ENCODE measurements at regions not wholly inside any gene's neighbourhood (a gene's known extent, or its start where the extent isn't known, plus 50 kb on each side); places are given as distances from the start of the nearest gene placed in this dataset.

GRCh38 chr5:148905541-148905940 lies 79.1 kb downstream of the ADRB2 start:
- H3K27ac Mint-ChIP-seq: no peak overlapping the region
- DNase-seq: no peak
- H3K27me3 Mint-ChIP-seq: peaks cover 6% of the 10 kb centered on the region
- H3K36me3 Mint-ChIP-seq (ENCODE audit: low read depth): no peaks in the 10 kb centered on the region
- H3K4me1 Mint-ChIP-seq: peaks cover 4% of the 10 kb centered on the region
- POLR2A ChIA-PET: interaction anchor here (0.6 kb wide), 1 partner anchor 82 kb away, joined by 4 read pairs; no protein-coding TSS in a partner anchor
- CTCF ChIA-PET: no interaction called here
- H3K9me3 Mint-ChIP-seq: no peaks in the 10 kb centered on the region
- no peak overlapping the region for H3K4me3 Mint-ChIP-seq

- CTCF ChIA-PET: no interaction called here
- no peak overlapping the region for H3K27ac Mint-ChIP-seq
- H3K27me3 Mint-ChIP-seq: peaks cover 6% of the 10 kb centered on the region
- no peaks in the 10 kb centered on the region for H3K9me3 Mint-ChIP-seq
- no peak for DNase-seq
- no peak overlapping the region for H3K4me3 Mint-ChIP-seq
- no peaks in the 10 kb centered on the region for H3K36me3 Mint-ChIP-seq (ENCODE audit: low read depth)
- POLR2A ChIA-PET: no interaction called here
- peaks cover 9% of the 10 kb centered on the region for H3K4me1 Mint-ChIP-seq
Measured at GRCh38 chr5:148906968-148907367, 80.6 kb downstream of the ADRB2 start.

- Mint-ChIP-seq H3K4me1 (peaks cover 9% of the 10 kb centered on the region), H3K36me3 (ENCODE audit: low read depth) (no peaks in the 10 kb centered on the region), H3K9me3 (no peaks in the 10 kb centered on the region), H3K4me3 (no peak overlapping the region), H3K27me3 (peaks cover 6% of the 10 kb centered on the region), H3K27ac (no peak overlapping the region)
- DNase-seq: no peak
- ChIA-PET POLR2A (no interaction called here), CTCF (no interaction called here)
Measured at GRCh38 chr5:148909040-148909439, 82.6 kb downstream of the ADRB2 start.

- H3K36me3 Mint-ChIP-seq (ENCODE audit: low read depth): no peaks in the 10 kb centered on the region
- no peak overlapping the region for H3K27ac Mint-ChIP-seq
- peaks cover 9% of the 10 kb centered on the region for H3K4me1 Mint-ChIP-seq
- DNase-seq: no peak
- H3K27me3 Mint-ChIP-seq: peaks cover 6% of the 10 kb centered on the region
- H3K4me3 Mint-ChIP-seq: no peak overlapping the region
- no peaks in the 10 kb centered on the region for H3K9me3 Mint-ChIP-seq
- ChIA-PET POLR2A (no interaction called here), CTCF (no interaction called here)
Measured at GRCh38 chr5:148909766-148910165, 83.4 kb downstream of the ADRB2 start.

- no peak overlapping the region for H3K4me3 Mint-ChIP-seq
- H3K27ac Mint-ChIP-seq: no peak overlapping the region
Measured at GRCh38 chr5:148910216-148910615, 83.8 kb downstream of the ADRB2 start.

GRCh38 chr5:148910686-148911361 lies 84.4 kb downstream of the ADRB2 start:
- peaks cover 9% of the 10 kb centered on the region for H3K4me1 Mint-ChIP-seq
- no peak for DNase-seq
- H3K9me3 Mint-ChIP-seq: no peaks in the 10 kb centered on the region
- no peak overlapping the region for H3K27ac Mint-ChIP-seq
- peaks cover 6% of the 10 kb centered on the region for H3K27me3 Mint-ChIP-seq
- CTCF ChIA-PET: no interaction called here
- H3K4me3 Mint-ChIP-seq: no peak overlapping the region
- no peaks in the 10 kb centered on the region for H3K36me3 Mint-ChIP-seq (ENCODE audit: low read depth)
- POLR2A ChIA-PET: no interaction called here

More at GRCh38 chr5:148910216-148910615, 83.8 kb downstream of the ADRB2 start:
- DNase-seq: no peak
- H3K27me3 Mint-ChIP-seq: peaks cover 6% of the 10 kb centered on the region
- H3K36me3 Mint-ChIP-seq (ENCODE audit: low read depth): no peaks in the 10 kb centered on the region
- no peaks in the 10 kb centered on the region for H3K9me3 Mint-ChIP-seq
- ChIA-PET POLR2A (no interaction called here), CTCF (no interaction called here)
- H3K4me1 Mint-ChIP-seq: peaks cover 9% of the 10 kb centered on the region

GRCh38 chr5:148911386-148911785 lies 85.0 kb downstream of the ADRB2 start:
- Mint-ChIP-seq H3K27me3 (peaks cover 6% of the 10 kb centered on the region), H3K9me3 (no peaks in the 10 kb centered on the region), H3K4me1 (peaks cover 9% of the 10 kb centered on the region), H3K36me3 (ENCODE audit: low read depth) (no peaks in the 10 kb centered on the region), H3K4me3 (no peak overlapping the region), H3K27ac (no peak overlapping the region)
- CTCF ChIA-PET: no interaction called here
- no peak for DNase-seq
- POLR2A ChIA-PET: no interaction called here

- DNase-seq: no peak
- Mint-ChIP-seq H3K27me3 (peaks cover 5% of the 10 kb centered on the region), H3K36me3 (ENCODE audit: low read depth) (no peaks in the 10 kb centered on the region), H3K27ac (no peak overlapping the region), H3K9me3 (no peaks in the 10 kb centered on the region), H3K4me3 (no peak overlapping the region), H3K4me1 (peaks cover 9% of the 10 kb centered on the region)
- ChIA-PET POLR2A (no interaction called here), CTCF (no interaction called here)
Measured at GRCh38 chr5:148912146-148912545, 85.7 kb downstream of the ADRB2 start.

GRCh38 chr5:148912714-148913398 lies 86.4 kb downstream of the ADRB2 start:
- CTCF ChIA-PET: no interaction called here
- POLR2A ChIA-PET: no interaction called here

GRCh38 chr5:148913493-148913892 lies 87.1 kb downstream of the ADRB2 start:
- Mint-ChIP-seq H3K9me3 (no peaks in the 10 kb centered on the region), H3K27me3 (peaks cover 6% of the 10 kb centered on the region), H3K4me1 (peaks cover 9% of the 10 kb centered on the region), H3K4me3 (no peak overlapping the region), H3K27ac (no peak overlapping the region), H3K36me3 (ENCODE audit: low read depth) (no peaks in the 10 kb centered on the region)
- ChIA-PET POLR2A (no interaction called here), CTCF (interaction anchor here (0.9 kb wide), 1 partner anchor 44 kb away, joined by 4 read pairs; no protein-coding TSS in a partner anchor)
- no peak for DNase-seq

More at GRCh38 chr5:148912714-148913398, 86.4 kb downstream of the ADRB2 start:
- Mint-ChIP-seq H3K27me3 (peaks cover 6% of the 10 kb centered on the region), H3K36me3 (ENCODE audit: low read depth) (no peaks in the 10 kb centered on the region), H3K27ac (peak overlapping the region; percentile 14), H3K4me1 (peaks cover 9% of the 10 kb centered on the region), H3K9me3 (no peaks in the 10 kb centered on the region), H3K4me3 (no peak overlapping the region)
- no peak for DNase-seq

GRCh38 chr5:148913985-148914431 lies 87.6 kb downstream of the ADRB2 start:
- H3K27me3 Mint-ChIP-seq: peaks cover 10% of the 10 kb centered on the region

GRCh38 chr5:148915224-148915817 lies 88.9 kb downstream of the ADRB2 start:
- CTCF ChIA-PET: interaction anchor here (1.4 to 1.6 kb wide), 2 partner anchors 12 to 184 kb away, joined by 3 to 4 read pairs; no protein-coding TSS in a partner anchor

More at GRCh38 chr5:148913985-148914431, 87.6 kb downstream of the ADRB2 start:
- no peak for DNase-seq
- H3K4me1 Mint-ChIP-seq: peaks cover 9% of the 10 kb centered on the region
- no peak overlapping the region for H3K27ac Mint-ChIP-seq
- H3K36me3 Mint-ChIP-seq (ENCODE audit: low read depth): no peaks in the 10 kb centered on the region
- H3K9me3 Mint-ChIP-seq: no peaks in the 10 kb centered on the region
- ChIA-PET POLR2A (no interaction called here), CTCF (interaction anchor here (0.9 kb wide), 1 partner anchor 43 kb away, joined by 4 read pairs; no protein-coding TSS in a partner anchor)
- H3K4me3 Mint-ChIP-seq: no peak overlapping the region

GRCh38 chr5:148920646-148921288 lies 94.4 kb downstream of the ADRB2 start:
- Mint-ChIP-seq H3K27ac (no peak overlapping the region), H3K36me3 (ENCODE audit: low read depth) (no peaks in the 10 kb centered on the region), H3K27me3 (peaks cover 25% of the 10 kb centered on the region), H3K9me3 (no peaks in the 10 kb centered on the region), H3K4me1 (no peaks in the 10 kb centered on the region), H3K4me3 (no peak overlapping the region)
- CTCF ChIA-PET: no interaction called here
- POLR2A ChIA-PET: no interaction called here
- DNase-seq: no peak

More at GRCh38 chr5:148915224-148915817, 88.9 kb downstream of the ADRB2 start:
- H3K9me3 Mint-ChIP-seq: no peaks in the 10 kb centered on the region
- peaks cover 14% of the 10 kb centered on the region for H3K27me3 Mint-ChIP-seq
- H3K4me1 Mint-ChIP-seq: peaks cover 7% of the 10 kb centered on the region
- H3K4me3 Mint-ChIP-seq: no peak overlapping the region
- POLR2A ChIA-PET: no interaction called here
- H3K36me3 Mint-ChIP-seq (ENCODE audit: low read depth): no peaks in the 10 kb centered on the region
- no peak for DNase-seq
- H3K27ac Mint-ChIP-seq: no peak overlapping the region
